BJ (cell line): ENCODE measurements at regions not wholly inside any gene's neighbourhood (a gene's known extent, or its start where the extent isn't known, plus 50 kb on each side); places are given as distances from the start of the nearest gene placed in this dataset.
"Not testable (repeated sequence)": the region's sequence is repeated elsewhere in the genome, so short reads cannot be mapped to it uniquely, and the experiment has no call there.

Experiments
- CTCF ChIA-PET: fragments of 350-600 bp; formaldehyde crosslinking; extraction: SDS; loops from one replicate; lab custom pipeline; 2021; ENCODE audit warnings: antibody characterized with exemption, inconsistent platforms; lab: Yijun Ruan, JAX
- POLR2A ChIA-PET: fragments of 300-600 bp; sonication (Branson Sonifier 250); formaldehyde crosslinking; extraction: SDS; loops from one replicate; lab custom pipeline; 2021; ENCODE audit warnings: antibody characterized with exemption; lab: Charles Lee
- DNase-seq: peaks from one replicate; pipeline ENCODE4 v3.0.0-alpha.2; 2011; ENCODE audit warnings: low read depth
- H3K27me3 ChIP-seq: 2 replicates; pipeline ENCODE4 v1.6.0; 2011; ENCODE audit warnings: low read length; ENCODE audit not compliant: control insufficient read depth, insufficient read depth
- H3K36me3 ChIP-seq: 2 replicates; pipeline ENCODE4 v1.5.1; 2011; ENCODE audit warnings: low read length; ENCODE audit not compliant: control insufficient read depth, insufficient read depth
- H3K4me3 ChIP-seq: 2 replicates; pipeline ENCODE4 v1.5.1; 2011; ENCODE audit warnings: low read depth, mild to moderate bottlenecking, control low read depth, low read length
- TF ChIP-seq, protein P1 (sequence below): IDR thresholded peaks from 2 replicates; pipeline ENCODE4 v1.5.1; 2011; ENCODE audit warnings: low read depth, mild to moderate bottlenecking, control low read depth, inconsistent platforms, low read length, moderate library complexity; ENCODE audit not compliant: insufficient read depth

DNA sequence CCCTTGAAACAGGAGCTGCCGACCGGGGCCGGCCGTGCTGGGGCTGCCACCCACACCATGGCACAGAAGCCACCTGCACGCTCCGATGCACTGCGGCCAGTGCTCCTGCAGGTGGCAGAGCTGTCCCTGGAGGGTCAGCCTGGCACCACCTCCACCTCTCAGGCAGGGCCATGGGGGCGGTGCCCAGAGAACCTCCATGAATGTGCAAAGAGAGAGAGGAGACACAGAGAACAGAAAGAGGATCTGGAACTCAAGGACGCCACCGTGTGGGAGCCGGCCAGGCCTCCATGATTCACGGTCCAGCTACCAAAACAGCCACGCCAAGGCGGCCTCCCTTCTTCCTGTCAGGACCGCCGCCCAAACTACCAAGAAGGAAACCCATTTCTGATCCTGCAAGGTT is 5397.7 kb upstream of the TPTE start:
- CTCF ChIA-PET, H3K36me3 ChIP-seq, H3K27me3 ChIP-seq, H3K4me3 ChIP-seq, POLR2A ChIA-PET, DNase-seq: not testable (repeated sequence)
- TF ChIP-seq, protein P1, sequence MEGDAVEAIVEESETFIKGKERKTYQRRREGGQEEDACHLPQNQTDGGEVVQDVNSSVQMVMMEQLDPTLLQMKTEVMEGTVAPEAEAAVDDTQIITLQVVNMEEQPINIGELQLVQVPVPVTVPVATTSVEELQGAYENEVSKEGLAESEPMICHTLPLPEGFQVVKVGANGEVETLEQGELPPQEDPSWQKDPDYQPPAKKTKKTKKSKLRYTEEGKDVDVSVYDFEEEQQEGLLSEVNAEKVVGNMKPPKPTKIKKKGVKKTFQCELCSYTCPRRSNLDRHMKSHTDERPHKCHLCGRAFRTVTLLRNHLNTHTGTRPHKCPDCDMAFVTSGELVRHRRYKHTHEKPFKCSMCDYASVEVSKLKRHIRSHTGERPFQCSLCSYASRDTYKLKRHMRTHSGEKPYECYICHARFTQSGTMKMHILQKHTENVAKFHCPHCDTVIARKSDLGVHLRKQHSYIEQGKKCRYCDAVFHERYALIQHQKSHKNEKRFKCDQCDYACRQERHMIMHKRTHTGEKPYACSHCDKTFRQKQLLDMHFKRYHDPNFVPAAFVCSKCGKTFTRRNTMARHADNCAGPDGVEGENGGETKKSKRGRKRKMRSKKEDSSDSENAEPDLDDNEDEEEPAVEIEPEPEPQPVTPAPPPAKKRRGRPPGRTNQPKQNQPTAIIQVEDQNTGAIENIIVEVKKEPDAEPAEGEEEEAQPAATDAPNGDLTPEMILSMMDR = 0 out of 2 replicates have a peak, but pooled peaks have one; percentile 15

DNA sequence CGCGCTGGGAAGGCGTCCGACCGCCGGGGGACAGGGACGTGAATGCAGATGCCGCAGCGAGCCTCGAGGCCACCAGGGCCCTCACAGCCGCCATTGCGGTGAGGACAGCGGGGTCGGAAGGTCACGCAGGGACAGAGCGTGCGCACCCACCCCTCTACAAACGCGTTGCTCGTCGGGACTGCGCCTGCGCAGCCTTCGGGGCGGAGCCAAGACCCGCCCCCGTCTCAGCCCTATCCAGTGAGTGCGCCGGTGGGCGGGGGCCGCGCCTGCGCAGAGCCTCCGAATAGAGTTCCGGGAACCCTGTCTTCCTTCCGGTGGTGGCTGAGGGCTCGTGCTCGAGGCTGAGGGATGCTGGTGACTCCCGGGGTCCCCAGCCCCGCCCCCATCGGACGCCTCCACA is 5393.1 kb upstream of the TPTE start:
- CTCF ChIA-PET, H3K27me3 ChIP-seq, DNase-seq, POLR2A ChIA-PET, H3K4me3 ChIP-seq, H3K36me3 ChIP-seq: not testable (repeated sequence)

DNA sequence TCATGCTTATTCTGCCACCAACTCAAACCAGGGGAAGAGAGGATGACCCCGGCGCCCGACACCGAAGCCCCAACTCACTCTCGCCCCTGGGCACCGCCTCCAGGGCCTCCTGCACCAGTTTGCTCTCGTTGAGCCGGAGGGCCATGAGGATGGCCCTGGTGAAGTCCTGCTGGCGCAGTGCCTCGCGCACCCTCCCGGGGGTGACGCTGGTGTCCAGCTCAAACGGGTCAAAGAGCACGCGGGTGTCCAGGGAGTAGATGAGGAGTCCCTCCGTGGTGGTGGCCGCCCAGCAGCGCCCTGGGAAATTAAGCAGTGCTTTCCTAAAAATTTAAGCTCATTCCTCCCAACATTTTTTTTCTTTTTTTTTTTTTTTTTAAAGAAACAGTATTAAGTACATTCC is 5387.6 kb upstream of the TPTE start:
- H3K4me3 ChIP-seq, H3K27me3 ChIP-seq, POLR2A ChIA-PET: not testable (repeated sequence)

DNA sequence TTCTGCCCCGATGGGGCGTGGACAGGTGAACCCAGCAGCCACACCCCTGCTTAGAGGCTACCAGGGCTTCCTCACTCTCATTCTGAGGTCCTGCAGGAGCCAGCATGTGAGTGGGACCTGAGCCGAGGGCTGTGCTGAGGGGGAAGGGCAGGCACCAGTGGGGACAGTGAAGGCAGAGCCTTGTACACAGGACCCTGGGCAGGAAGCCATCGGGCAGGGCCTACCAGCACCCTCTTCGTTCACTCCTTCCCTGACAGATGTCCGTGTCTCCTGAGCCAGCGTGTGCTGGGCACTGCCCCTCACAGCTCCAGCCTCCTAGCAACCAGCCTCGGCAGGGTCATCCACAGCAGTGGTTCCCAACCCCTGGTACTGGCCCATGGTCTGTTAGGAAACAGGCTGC is 5385.0 kb upstream of the TPTE start:
- H3K27me3 ChIP-seq, DNase-seq, H3K36me3 ChIP-seq, CTCF ChIA-PET, H3K4me3 ChIP-seq, POLR2A ChIA-PET: not testable (repeated sequence)

More for the DNA sequence above, 5387.6 kb upstream of the TPTE start:
- DNase-seq, H3K36me3 ChIP-seq, CTCF ChIA-PET: not testable (repeated sequence)

DNA sequence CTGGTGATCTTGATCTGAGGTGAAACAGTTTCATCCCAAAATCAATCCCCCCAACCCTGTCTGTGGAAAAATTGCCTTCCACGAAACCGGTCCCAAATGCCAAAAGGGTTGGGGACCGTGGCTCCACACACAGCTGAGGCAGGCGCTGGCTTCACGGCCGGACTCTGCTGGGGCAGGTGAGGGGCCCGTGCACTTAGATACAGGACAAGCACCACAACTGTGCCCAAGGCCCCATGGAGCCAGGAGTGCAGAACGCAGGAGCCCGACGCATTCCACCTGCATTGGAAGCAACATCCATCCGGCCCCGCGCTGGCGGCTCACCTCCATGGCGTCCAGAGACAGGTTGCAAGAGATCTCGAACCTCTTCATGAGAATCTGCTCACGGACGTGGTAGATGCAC is 5384.4 kb upstream of the TPTE start:
- POLR2A ChIA-PET, H3K36me3 ChIP-seq, H3K27me3 ChIP-seq, DNase-seq, CTCF ChIA-PET, H3K4me3 ChIP-seq: not testable (repeated sequence)

DNA sequence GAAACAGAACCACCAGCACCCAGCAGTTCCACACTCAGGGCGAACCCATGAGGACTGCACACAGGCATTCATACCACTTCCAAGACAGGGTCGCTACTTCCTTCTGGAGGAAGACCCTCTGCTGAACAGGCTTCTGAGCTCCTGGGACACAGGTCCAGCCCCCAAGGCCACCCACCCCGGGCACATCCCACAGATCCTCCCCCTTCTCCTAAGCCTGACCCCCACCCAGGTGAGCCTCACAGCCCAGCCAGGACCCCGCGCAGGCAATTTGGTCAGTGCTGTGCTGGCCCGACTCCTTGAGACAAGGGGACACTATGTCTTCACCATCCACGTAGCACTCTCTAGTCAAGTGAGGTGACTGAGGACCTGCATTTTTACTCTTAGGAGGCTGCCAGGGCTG is 5382.7 kb upstream of the TPTE start:
- CTCF ChIA-PET, POLR2A ChIA-PET, H3K36me3 ChIP-seq, H3K4me3 ChIP-seq, H3K27me3 ChIP-seq, DNase-seq: not testable (repeated sequence)

DNA sequence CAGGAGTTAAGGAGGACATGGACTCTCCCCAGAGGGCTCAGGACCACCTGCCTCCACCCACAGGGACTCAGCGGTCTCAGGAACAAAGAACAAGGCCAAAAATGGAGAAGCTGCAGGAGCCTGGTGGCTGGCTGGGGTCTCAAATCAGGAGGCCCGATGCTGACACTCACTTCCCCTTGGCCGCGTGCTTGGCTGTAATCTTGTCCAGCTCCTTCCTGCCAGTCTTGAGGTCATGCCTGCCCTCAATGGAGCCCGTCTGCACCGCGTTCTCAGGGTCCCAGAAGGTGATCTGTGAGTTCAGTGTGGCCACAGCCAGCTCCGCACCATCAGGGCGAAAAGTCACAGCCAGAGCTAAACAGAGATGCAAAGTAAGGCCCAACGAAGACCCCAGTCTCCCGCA is 5381.9 kb upstream of the TPTE start:
- POLR2A ChIA-PET, CTCF ChIA-PET, H3K27me3 ChIP-seq, H3K4me3 ChIP-seq, H3K36me3 ChIP-seq, DNase-seq: not testable (repeated sequence)

DNA sequence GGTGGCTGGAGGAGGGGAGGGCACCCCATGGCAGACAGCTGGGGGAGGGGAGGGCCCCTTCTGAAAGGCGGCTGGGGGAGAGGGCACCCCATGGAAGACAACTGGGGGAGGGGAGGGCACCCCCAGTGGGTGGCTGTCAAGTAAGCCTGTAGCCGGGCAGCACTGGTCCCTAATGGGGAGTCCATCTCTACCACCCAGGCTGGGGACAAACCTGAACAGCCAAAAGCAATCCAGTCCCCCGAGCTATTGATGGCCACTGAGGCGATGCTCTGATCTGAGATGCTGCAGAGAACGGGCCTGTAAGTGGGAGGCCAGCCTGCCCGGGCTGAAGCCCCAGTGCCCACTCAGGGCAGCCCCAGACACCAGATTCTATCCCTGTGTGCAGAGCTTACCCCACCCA is 5378.4 kb upstream of the TPTE start:
- DNase-seq, H3K4me3 ChIP-seq, CTCF ChIA-PET, H3K27me3 ChIP-seq, POLR2A ChIA-PET, H3K36me3 ChIP-seq: not testable (repeated sequence)

DNA sequence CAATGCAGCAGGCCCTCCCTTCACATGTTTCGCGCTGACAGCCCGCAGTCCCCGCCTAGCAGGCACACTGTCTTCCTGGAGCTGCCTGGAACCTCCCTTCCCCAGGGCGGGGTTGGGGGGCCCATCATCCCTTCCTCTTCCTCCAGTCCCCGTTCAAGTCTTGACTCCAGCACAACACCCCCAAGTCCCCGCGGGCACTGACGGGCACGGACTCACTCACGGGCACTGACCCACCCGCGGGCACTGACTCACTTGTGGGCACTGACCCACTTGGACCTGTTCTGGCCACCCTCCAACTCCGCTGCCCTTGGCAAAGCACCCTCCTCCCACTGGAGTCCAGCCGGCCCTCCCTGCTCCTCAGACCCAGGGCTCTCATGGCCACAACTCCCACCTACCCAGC is 5376.7 kb upstream of the TPTE start:
- POLR2A ChIA-PET, DNase-seq, H3K4me3 ChIP-seq, CTCF ChIA-PET, H3K27me3 ChIP-seq, H3K36me3 ChIP-seq: not testable (repeated sequence)

DNA sequence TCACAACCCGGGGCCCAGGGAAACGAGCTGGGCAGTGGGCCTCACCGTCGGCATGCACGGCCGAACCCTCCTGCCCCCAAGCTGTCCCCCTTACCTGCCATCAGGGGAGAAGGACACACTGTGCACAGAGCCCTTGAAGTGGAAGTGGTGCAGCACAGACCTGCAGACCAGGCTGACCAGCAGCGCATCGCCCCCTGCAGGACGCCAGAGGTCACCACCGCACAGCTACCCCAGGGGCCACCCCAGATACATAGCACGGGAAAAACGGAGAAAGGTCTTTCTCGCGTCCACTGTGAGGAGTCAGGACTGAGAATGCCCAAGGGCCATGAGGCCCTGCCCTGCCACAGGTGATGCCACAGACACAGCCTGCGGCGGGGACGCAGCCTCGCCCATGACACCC is 5373.7 kb upstream of the TPTE start:
- POLR2A ChIA-PET, DNase-seq: not testable (repeated sequence)

DNA sequence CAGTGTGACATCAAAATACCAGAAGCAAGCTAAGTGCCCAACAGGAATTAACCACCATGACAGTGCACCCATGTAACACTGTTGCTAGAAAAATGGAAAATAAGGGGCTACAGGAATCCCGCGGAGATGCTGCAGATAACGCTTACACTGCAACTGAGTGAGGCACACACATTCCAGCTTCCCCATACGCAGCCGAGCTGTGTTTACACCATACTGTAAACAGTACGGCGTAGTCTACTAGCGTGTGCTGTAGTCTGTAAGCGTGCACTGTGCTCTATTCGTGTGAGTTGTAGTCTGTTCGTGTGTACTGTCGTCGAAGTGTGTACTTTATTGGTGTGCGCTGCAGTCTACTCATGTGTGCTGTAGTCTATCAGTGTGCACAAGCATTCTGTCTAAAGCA is 5372.2 kb upstream of the TPTE start:
- H3K4me3 ChIP-seq, POLR2A ChIA-PET, DNase-seq, H3K36me3 ChIP-seq, CTCF ChIA-PET, H3K27me3 ChIP-seq: not testable (repeated sequence)

More for the DNA sequence above, 5373.7 kb upstream of the TPTE start:
- CTCF ChIA-PET, H3K4me3 ChIP-seq, H3K27me3 ChIP-seq, H3K36me3 ChIP-seq: not testable (repeated sequence)

DNA sequence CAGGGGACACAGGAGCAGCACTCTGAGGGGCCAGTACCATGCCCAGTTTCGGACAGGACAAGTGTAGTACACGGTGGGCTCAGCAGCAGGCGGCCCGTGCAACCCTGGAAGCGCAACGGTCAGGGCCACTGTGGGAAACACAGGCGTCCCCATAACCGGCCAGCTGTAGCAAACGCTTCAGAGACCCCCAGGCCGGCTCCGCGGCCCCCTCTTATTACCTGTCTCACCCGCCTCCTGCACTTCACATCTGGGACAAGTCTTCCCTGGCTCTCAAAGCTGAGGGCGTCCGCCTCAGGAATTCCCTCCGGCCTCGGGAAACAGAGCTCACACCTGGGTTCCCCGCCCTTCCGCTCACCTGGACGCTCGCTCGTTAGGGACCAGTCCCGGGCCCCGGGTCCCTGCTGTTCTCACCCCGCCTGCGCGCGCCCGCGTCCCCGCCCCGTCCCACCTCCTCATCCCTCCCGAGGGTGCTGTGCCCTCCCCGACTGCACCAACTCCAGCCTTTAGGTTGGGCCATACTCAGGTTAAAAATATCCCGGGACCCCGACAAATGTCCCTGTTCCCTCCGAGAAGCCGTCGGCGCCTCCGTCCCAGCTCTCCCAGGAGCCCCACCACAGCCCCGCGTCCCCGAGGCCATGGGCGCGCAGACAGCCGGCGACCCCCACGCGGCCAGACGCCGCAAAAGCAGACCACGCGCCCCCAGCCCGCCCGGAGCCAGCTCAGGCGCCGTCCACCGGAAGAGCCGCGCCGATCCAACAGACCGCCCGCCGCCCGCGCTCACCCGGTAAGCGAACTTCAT is 5367.3 kb upstream of the TPTE start:
- peak overlapping the region; percentile 31 for H3K4me3 ChIP-seq
- H3K27me3 ChIP-seq, H3K36me3 ChIP-seq, DNase-seq, POLR2A ChIA-PET, CTCF ChIA-PET: not testable (repeated sequence)
